ENCODE measurements at regions not wholly inside any gene's neighbourhood (a gene's known extent, or its start where the extent isn't known, plus 50 kb on each side); places are given as distances from the start of the nearest gene placed in this dataset.
"Not testable (repeated sequence)": the region's sequence is repeated elsewhere in the genome, so short reads cannot be mapped to it uniquely, and the experiment has no call there.

DNA sequence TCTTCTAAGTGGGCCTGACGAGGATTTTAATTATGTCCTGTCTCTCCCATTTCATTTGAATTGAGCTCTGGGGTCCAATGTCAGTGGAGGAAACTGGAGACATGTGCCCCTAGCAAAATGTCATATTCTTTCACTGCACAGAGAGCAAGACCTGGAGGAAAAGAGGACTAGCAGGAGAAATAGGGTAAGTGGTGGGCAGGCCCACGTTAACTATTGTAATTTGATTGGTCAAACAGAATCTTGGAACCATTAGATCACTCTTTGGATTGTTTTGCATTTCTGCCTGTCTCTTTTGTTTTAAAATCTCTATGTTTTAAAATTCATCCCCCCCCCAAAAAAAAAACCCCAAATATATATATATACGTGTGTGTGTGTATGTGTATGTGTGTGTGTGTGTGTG lies 113.9 kb upstream of the PELI2 start:
- Mint-ChIP-seq H3K36me3 (ENCODE audit: low read depth) (no peaks in the 10 kb centered on the region), H3K27ac (no peak overlapping the region), H3K4me3 (no peak overlapping the region), H3K9me3 (peaks cover 34% of the 10 kb centered on the region), H3K27me3 (ENCODE audit: insufficient read depth) (peaks cover 3% of the 10 kb centered on the region), H3K4me1 (peaks cover 24% of the 10 kb centered on the region)
- Histone ChIP-seq H3K4me1 (ENCODE audit: control insufficient read depth, insufficient read depth, low read length) (peaks cover 9% of the 10 kb centered on the region), H3K27me3 (ENCODE audit: control insufficient read depth, insufficient read depth, low read length, poor library complexity, severe bottlenecking) (no peaks in the 10 kb centered on the region), H3K36me3 (ENCODE audit: control insufficient read depth, insufficient read depth, low read length) (no peaks in the 10 kb centered on the region), H3K4me3 (ENCODE audit: low read length) (no peak overlapping the region), H3K9me3 (ENCODE audit: control insufficient read depth, low read length) (peaks cover 22% of the 10 kb centered on the region), H3K27ac (ENCODE audit: low read depth, low read length) (no peak overlapping the region), H3K9ac (ENCODE audit: extremely low read depth, low read length, poor library complexity, severe bottlenecking) (no peak overlapping the region)
- 80 to 100% methylated on average over 2 to 3 of the region's 3 CpGs for WGBS, 2 experiments (ENCODE audit: insufficient coverage in 1 of 2, insufficient read length in 1 of 2)
- no peak for DNase-seq
- no peak for TF ChIP-seq CTCF (conservative IDR thresholded peaks at IDR 0.05)

GRCh38 chr14:56004786-56005185 lies 113.4 kb upstream of the PELI2 start:
- Mint-ChIP-seq H3K4me1 (peaks cover 24% of the 10 kb centered on the region), H3K9me3 (peaks cover 37% of the 10 kb centered on the region), H3K4me3 (no peak overlapping the region), H3K27me3 (ENCODE audit: insufficient read depth) (peaks cover 3% of the 10 kb centered on the region), H3K36me3 (ENCODE audit: low read depth) (no peaks in the 10 kb centered on the region), H3K27ac (peak overlapping the region; percentile 28)
- no peaks in the 10 kb centered on the region for H3K27me3 ChIP-seq (ENCODE audit: control insufficient read depth, insufficient read depth, low read length, poor library complexity, severe bottlenecking)
- H3K9me3 ChIP-seq (ENCODE audit: control insufficient read depth, low read length): peaks cover 22% of the 10 kb centered on the region
- H3K36me3 ChIP-seq (ENCODE audit: control insufficient read depth, insufficient read depth, low read length): no peaks in the 10 kb centered on the region
- 61 to 66% methylated on average over 11 to 14 of the region's 14 CpGs for WGBS, 2 experiments (ENCODE audit: insufficient coverage in 1 of 2, insufficient read length in 1 of 2)
- no peak overlapping the region for H3K27ac ChIP-seq (ENCODE audit: low read depth, low read length)
- TF ChIP-seq CTCF (conservative IDR thresholded peaks at IDR 0.05): no peak
- H3K4me1 ChIP-seq (ENCODE audit: control insufficient read depth, insufficient read depth, low read length): peaks cover 9% of the 10 kb centered on the region
- no peak overlapping the region for H3K4me3 ChIP-seq (ENCODE audit: low read length)
- peak; percentile 53 for DNase-seq
- no peak overlapping the region for H3K9ac ChIP-seq (ENCODE audit: extremely low read depth, low read length, poor library complexity, severe bottlenecking)

GRCh38 chr14:56005191-56006053 lies 112.8 kb upstream of the PELI2 start:
- H3K27ac ChIP-seq (ENCODE audit: low read depth, low read length): no peak overlapping the region
- H3K4me3 Mint-ChIP-seq: no peak overlapping the region

GRCh38 chr14:56007491-56007890 lies 110.7 kb upstream of the PELI2 start:
- peaks cover 16% of the 10 kb centered on the region for H3K9me3 ChIP-seq (ENCODE audit: control insufficient read depth, low read length)
- DNase-seq; H3K4me1 ChIP-seq (ENCODE audit: control insufficient read depth, insufficient read depth, low read length); H3K36me3 Mint-ChIP-seq (ENCODE audit: low read depth); H3K4me3 Mint-ChIP-seq; H3K36me3 ChIP-seq (ENCODE audit: control insufficient read depth, insufficient read depth, low read length); H3K27me3 Mint-ChIP-seq (ENCODE audit: insufficient read depth); H3K27ac ChIP-seq (ENCODE audit: low read depth, low read length); H3K4me3 ChIP-seq (ENCODE audit: low read length); H3K9ac ChIP-seq (ENCODE audit: extremely low read depth, low read length, poor library complexity, severe bottlenecking); H3K27ac Mint-ChIP-seq; H3K27me3 ChIP-seq (ENCODE audit: control insufficient read depth, insufficient read depth, low read length, poor library complexity, severe bottlenecking): not testable (repeated sequence)
- Mint-ChIP-seq H3K4me1 (peaks cover 24% of the 10 kb centered on the region), H3K9me3 (peaks cover 20% of the 10 kb centered on the region)
- 81 to 84% methylated on average over 3 to 5 of the region's 5 CpGs for WGBS, 2 experiments (ENCODE audit: insufficient coverage in 1 of 2, insufficient read length in 1 of 2)

More at GRCh38 chr14:56005191-56006053, 112.8 kb upstream of the PELI2 start:
- TF ChIP-seq CTCF (conservative IDR thresholded peaks at IDR 0.05): no peak
- H3K27ac Mint-ChIP-seq: no peak overlapping the region
- peaks cover 32% of the 10 kb centered on the region for H3K9me3 Mint-ChIP-seq
- H3K36me3 Mint-ChIP-seq (ENCODE audit: low read depth): no peaks in the 10 kb centered on the region
- peaks cover 3% of the 10 kb centered on the region for H3K27me3 Mint-ChIP-seq (ENCODE audit: insufficient read depth)
- peaks cover 24% of the 10 kb centered on the region for H3K4me1 Mint-ChIP-seq
- no peaks in the 10 kb centered on the region for H3K27me3 ChIP-seq (ENCODE audit: control insufficient read depth, insufficient read depth, low read length, poor library complexity, severe bottlenecking)
- no peak overlapping the region for H3K4me3 ChIP-seq (ENCODE audit: low read length)
- H3K4me1 ChIP-seq (ENCODE audit: control insufficient read depth, insufficient read depth, low read length): peaks cover 9% of the 10 kb centered on the region
- no peaks in the 10 kb centered on the region for H3K36me3 ChIP-seq (ENCODE audit: control insufficient read depth, insufficient read depth, low read length)
- peaks cover 16% of the 10 kb centered on the region for H3K9me3 ChIP-seq (ENCODE audit: control insufficient read depth, low read length)
- WGBS, 2 experiments (ENCODE audit: insufficient coverage in 1 of 2, insufficient read length in 1 of 2): 72 to 89% methylated on average over 4 to 11 of the region's 11 CpGs
- DNase-seq: peak; percentile 61
- H3K9ac ChIP-seq (ENCODE audit: extremely low read depth, low read length, poor library complexity, severe bottlenecking): no peak overlapping the region
